HG03039 (cell line): ENCODE measurements at regions not wholly inside any gene's neighbourhood (a gene's known extent, or its start where the extent isn't known, plus 50 kb on each side); places are given as distances from the start of the nearest gene placed in this dataset.

ENCODE experiments used
- ATAC-seq: cut with Tn5 transposase; IDR thresholded peaks from one replicate; pipeline ENCODE4 v1.9.1; 2021; ENCODE audit warnings: mild to moderate bottlenecking, moderate library complexity; ENCODE audit not compliant: unreplicated experiment

DNA sequence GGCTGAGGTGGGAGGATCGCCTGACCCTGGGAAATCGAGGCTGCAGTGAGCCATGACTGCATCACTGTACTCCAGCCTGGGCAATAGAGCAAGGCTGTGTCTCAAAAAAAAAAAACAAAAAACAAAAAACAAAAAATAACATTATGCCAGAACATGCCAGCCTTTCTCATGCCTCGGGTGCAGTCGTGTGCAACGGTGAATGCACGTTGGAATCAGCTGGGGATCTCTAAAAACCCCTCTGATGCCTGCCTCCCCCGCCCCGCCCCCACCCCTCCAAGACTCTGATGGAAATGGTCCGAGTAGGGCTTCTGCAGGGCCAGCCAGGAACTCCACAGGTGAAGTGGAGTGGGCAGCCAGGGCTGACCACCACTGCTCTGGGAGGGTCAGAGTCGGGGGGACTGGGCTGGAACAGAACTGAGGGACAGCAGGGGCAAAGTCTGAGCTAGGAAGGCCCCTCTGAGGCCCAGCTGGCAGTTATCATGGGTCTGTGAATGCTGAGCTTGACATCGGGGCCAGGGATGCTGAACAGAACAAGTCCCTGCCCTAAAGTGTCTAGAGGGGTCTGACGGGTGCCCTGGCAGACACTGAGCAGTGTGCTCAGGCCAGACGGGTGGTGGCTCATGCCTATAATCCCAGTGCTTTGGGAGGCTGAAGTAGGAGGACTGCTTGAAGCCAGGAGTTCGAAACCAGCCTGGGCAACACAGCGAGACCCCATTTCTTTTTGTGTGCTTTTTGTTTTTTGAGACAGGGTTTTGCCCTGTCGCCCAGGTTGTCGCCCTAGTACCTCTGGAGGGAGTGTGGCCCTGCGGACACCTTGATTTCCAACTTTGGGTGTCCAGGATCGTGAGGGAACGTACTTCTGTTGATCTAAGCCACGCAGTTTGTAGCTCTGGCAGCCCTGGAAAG, 193.4 kb upstream of the GSE1 start:
- no peak for ATAC-seq

DNA sequence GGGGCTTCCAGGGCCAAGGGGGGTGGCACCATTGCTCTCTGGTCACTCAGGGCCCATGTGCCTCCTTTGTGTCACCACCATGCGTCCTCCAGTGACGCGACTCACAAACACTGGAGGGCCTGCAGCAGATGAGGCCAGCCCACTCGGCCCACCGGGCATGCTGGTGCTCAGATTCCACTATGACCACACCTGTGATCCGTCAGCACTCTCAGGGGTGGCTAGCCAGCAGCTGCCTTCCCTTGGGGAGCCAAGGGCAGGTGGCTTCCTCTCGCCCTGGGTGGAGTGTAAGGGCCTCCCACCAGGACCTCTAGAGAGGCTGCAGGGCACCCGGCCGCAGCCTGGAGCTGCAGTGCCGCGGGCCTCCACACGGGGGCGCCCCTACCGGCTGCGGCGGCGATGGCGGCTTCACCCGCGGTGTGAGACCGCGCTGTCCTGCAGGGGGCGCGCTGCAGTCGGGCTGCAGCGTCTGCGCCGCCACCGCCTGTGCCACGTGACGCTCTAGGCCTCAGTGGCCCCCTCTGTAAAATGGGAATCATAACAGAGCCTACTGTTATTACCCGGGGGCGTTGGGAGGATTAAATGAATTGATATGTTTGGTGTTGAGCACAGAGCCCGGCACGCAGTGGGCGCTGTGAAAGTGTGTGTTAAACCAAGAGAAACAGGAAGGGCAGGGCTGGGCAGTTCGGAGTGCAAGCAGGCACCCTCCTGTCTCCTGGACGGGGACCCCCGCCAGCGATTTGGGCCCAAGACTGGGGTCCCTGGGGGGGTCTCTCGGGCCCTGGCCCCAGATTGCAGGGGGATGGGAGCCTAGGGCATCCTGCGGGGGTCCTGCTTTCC, 192.4 kb upstream of the GSE1 start:
- ATAC-seq: no peak

DNA sequence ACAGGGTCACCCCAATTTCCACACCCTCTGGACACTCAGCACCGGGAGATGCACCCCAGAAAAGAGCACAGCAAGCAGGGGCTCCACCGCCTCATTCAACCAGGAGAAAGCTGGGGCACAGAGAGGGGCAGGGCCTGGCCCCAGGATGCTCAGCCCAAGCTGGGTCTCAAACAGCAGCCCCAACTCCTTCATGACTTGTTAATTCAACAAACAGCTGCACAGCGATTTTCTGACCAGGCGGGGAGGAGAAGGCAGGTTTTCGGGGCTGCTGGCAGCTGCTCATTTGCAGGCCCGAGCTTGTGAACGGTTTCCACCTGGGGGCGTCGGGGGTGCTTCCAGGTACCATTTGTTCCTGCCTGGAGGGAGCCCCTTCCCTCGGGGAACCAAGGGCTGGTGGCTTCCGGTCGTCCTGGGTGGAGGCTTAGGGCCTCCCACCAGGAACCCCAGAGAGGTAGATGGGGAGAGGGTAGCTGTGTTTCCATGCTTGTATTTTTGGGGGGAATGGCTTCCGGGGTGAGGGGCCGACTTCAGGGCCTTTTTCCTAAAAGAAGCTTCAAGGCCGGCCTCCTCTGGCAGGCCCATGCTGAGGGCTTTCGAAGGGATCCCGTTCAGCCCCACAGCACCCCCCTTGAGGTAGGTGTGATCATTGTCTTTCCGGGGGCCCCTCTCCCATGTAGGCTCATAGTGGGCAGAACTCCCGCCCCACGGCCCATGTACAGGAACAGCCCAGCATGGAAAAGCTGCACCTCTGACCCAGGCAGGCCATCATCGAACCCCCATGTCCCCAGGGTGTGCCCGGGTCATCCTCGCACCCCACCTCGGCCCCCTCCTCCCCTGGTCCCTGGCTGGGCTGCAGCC, 191.6 kb upstream of the GSE1 start:
- ATAC-seq: no peak

DNA sequence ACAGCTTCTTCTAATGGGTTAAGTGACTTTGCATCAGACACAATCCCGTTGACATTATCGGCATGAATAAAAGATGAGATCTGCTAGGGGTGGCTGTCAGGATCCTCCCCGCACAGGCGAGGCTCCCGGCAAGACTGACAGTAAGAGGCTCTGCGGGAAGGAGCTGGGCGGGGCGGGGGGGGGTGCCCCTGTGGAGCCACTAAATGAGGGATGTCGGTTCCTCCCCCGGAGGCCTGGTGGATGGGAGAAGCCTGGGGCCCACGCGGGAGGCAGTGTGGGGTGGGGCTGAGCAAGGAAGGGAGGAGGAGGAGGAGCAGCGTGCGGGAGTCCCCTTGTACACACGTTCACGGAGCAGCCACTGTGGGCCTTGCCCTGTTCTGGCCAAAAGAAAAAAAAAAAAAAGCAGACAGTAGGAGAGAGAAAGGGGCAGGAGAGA, 190.9 kb upstream of the GSE1 start:
- no peak for ATAC-seq

DNA sequence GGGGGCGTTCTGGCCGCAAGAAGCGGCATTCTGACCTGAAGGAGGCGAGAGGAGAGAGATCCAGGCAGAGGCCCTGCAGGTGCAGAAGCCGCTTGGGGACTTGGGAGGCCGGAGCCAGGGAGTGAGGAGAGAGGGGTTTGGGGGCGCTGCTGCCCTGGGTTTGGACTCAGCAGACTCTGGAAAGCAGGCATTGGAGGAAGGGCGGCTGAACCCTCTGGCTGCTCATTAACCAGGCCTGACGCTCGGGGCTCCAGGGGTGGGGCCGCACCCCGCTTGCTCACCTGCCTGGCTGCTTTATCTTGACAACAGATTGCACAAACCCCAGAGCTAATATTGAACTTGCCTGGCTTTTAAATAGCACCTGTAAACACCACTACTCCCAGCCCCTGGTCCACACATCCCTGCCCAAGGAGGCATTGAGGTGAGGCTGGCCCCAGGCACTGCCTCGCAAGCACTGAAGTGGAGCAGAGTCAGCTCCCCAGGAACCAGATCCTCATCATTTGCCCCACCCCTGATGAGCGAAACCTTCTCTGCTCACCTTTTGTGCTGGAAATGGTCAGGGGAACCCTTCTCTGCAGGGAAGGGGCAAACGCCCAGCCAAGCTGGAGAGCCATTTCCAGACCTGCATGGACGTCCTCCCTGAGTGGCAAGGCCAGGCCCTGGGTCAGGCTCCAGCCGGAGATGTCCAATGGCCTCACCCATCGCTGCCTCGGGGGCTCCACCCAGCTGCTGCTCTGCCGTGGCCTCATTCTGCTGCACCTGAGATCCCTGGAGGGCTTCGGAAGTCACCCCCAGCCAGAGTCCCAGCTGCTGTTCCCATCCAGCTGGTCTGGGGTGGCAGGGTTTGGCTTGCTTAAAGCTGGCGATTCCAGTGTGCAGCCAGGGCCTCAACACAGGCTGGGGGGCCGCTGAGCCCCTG, 190.2 kb upstream of the GSE1 start:
- ATAC-seq: no peak

DNA sequence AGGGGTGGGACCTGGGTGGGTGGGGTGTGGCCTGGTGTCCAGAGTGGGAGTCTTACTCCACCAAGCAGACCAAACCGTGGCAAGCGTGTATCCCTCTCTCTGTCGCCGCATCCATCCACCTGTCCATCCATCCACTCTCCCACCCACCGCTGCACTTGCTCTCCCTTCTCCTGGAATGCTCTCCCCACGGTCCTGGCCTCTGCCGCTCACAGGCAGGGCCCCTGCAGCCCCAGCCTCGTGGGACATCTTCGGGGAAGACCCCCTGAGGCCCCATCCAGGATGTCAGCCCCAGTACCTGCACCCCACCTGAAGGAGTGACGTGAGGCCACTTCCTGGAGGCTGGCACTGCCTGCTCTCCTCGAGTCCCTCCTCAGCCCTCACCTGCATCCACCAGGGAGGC, 189.5 kb upstream of the GSE1 start:
- no peak for ATAC-seq

DNA sequence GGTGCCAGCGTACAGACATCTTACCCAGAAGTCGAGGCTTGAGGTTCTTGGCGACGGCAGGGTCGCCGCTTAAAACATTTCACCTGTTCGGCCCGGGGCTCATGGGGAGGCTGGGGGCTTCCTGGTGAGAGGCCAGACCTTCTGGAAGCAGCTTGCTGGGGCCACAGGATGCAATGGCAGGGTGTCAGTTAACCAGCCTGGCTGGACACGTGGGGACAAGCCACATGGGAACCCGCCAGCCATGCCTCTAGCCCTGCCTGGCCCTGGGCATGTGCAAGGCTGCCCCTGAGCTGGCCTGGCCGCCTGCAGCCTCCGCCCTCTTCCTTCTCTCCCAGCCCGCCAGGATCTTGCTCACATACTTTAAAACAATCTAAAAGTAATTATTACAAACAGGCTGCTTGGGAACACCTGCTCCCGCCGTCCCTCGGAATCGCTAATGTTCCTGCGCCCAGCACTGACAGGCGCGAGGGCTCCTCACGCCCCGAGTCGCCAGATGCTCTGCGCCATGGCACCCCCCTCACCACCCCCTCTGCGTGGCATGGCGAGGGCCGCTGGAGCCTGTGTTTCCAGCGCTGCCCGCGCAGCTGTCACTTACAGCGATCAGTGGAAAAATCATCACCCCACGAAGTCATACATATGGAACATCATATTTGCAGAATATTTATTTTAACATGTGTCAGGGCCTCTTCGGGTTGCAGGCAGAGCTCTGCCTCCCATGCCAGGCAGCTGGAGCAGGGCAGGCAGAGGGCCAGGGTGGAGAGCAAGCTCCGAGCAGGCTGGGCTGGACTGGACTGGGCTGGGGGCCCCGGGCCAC, 188.7 kb upstream of the GSE1 start:
- ATAC-seq: no peak

DNA sequence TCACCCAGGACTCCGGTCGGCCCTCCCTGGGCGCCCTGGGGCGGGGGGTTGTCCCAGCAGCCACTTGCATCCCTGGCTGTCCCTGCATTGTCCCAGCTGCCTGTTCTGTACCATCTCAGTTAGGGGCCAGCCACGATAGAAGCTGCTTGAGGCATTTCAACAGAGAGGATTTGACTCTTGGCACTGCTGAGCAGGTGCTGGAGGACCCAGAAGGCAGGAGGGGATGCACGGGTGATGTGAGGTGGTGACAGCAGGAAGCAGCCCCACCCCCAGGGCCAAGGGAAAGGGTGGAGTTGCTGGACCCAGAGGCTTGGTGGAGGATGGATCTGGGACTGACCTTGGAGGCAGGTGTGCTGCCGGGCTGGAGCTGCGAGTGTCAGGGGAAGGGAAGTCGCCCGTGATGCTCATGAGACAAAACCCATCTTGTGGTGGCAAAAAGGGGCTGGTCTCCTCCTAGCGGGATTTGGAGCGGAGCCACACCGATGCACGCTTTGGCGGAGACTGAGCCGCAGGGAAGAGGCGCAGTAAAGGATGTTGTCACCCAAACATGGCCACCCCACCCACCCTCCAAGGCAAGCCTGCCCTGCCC, 188.0 kb upstream of the GSE1 start:
- no peak for ATAC-seq

DNA sequence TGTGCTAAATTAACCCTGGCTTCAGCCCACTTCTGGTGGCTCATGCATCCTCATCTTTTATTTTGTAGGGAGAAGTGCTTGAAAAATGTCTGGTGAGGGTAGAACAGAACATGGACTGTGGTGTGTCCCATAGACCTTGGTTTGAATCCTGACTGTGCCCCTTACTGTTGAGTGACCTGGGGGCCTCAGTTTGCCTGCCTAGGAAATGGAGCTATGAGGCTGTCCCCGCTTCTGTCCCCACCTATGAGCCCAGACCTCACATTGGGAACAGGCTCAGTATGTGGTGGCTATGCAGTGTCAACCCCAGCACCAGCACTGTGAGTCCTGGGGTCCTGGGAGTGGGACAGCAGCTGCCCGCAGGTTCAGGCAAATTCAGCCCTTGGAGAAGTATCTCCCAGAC, 186.3 kb upstream of the GSE1 start:
- no peak for ATAC-seq

DNA sequence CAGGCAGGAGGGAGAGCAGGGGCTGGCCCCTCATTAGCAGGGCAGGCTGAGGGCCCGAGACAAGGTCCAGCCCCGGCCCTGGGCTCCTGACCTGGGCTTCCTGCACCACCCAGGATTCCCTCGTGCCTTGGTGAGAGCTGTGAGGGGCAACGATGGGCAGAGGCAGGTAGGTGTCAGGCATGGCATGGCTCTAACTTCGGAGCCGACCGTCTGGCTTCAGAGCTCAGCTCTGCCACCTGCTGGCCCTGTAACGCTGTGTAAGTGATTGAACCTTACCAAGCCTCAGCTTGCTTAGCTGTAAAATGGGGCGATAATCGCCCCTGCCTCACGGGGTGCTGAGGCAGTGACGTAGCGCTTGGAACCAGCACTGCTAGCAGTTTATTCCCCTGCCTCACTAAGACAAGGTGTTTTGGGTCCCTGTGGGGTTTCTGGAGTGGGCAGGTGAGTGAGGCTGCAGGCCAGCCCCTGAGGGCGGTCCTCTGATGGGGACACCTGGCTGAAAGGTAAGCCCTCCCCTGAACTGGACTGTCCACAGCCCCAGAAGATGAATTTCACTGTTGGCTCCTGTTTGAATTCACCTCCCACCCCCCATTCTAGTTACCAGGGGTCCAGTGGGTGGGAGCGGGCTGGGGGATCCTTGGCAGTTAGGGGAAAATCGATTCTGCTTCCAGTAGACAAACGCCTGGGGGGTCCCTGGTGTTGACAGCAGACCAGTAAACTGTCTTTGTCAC, 184.8 kb upstream of the GSE1 start:
- ATAC-seq: no peak

DNA sequence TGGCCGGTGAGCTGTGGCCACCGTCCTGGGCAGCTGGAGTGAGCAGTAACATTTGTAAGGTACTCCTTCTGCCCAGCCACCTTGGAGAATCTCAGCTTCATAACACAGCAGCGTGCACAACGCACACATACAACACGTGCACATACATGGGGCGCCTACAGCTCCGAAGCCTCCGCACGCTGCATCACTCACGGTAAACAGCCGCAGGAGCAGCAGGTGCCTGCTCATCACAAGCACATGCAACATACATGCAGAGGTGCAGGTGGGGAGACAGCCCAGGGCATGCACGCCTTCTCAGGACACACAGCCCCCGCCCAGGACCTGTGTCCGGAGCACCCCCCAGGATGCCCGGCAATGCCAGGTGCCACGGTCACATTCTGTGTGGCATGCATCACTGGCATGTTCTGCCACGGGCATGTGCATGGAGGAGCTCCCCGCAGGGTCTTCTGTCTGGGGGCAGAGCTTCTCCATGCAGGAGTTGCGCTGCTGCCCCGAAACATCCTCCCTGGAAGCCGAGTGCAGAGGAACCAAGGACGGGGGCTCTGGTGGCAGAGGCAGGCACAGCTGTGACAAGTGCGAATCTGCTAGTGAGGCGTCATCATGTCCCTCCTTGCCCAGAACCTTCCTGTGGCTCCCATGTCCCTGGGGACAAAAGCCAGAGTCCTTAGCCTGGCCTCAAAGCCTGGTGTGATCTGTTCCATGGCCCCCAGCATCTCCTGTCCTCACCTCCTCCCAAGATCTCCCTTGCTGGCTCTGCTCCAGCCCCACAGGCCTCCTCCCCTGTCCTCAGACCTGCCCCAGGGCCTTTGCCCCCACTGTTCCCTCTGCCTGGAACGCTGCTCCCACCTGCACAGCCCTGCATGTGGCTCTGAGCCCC, 184.0 kb upstream of the GSE1 start:
- no peak for ATAC-seq

DNA sequence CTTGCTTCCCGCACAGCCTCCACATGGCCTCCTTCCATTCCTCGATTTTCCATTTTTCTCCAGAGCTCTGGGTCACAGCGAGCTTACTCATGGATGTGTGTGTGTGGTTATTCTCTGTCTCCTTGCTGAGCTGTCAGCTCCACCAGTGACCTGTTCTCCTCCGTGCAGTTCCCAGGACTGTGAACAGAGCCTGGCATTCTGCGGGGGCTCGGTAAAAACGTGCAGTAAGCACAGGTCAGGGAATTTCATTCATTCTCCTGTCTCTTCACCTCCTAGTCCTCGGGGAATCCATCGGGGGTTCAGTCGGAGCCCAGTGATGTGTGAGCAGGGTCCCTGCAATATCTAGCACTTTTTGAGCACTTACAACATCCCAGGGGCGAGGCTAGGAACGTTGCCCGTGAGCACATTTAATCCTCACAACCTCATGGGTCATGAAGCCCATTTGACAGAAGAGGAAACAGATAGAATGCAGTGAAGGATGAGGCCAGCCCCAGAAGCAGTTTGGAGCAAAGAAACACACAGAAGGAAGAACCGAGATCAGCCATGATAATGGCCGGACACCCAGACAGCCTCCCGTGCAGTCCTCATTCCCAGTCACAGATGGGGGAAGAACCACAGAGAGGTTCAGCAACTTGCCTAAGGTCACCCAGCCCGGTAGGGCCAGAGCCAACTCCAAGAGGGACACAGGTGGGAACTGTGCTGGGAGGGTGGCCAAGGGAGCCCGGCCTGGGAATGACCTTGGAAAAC, 183.2 kb upstream of the GSE1 start:
- no peak for ATAC-seq

DNA sequence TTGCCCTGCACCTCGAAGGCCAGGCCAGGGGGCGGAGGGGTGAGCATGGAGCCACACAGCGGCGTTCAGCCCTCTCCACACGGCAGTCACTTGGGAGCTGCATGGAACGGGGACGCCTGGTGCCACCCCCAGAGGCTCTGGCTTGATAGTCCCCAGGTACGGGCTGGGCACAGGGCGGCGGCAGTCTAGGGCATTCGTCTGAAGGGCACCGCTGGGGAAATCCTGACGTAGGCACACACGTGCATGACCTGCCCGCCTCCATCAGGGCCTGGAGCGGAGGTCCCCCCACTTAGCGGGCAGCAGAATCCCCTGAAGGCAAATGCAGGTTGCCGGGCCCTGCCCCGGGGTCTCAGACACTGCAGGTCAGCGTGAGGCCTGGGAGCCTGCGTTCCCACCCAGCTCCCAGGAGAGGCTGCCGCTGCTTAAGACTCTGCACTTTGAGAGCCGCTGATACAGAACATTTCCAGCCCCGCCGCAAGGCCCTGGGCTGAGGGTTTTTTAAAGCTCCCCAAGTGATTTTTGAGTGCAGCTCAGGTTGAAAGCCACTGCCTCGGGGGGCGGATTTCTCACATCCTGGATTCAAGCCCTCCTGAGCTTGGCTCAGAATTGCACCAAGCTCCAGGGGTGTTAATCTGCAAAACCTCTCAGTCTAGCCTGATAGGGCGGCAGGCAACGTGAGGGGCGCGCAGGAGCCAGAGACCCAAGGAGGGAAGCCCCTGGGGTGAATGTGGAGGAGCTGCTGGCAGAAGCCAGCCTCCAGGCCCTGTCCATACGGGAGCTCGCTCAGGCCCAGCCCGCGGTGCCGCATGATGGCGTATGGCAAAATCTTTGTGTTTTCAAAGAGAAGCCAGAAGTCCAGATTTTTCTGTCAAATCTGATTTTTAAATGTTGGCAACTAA, 182.3 kb upstream of the GSE1 start:
- ATAC-seq: no peak

DNA sequence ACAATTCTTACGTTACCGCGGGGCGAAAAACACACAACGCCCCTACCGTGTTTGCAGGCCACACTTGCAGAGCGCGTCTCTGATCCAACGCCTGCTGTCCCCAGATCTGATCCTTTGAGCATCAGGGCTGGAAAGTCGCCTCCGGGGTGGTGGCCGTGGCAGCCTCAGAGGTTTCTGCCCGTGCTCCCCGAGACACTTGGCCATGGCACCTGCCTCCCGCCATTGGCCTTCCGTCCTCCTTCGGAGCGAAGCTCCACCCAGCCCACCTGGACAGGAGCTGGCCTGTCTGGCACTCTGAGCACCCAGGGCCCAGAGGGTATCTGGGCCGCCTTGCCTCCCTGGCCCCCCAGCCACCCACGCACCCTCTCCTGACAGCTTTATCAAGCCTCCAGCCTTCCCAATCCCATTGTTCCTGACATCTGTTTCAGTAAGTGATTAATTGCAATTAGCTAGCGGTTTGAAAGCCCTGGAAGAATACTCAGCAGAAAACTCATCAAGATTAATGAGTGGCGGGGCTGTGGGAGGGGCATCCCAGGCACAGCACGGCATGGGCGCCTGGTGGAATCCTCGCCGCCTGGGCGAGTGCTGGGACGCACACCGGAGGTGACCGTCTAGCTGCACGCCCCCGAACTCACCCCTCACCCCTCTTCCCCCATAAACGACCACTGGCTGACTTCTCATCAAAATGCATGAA, 181.5 kb upstream of the GSE1 start:
- ATAC-seq: no peak

DNA sequence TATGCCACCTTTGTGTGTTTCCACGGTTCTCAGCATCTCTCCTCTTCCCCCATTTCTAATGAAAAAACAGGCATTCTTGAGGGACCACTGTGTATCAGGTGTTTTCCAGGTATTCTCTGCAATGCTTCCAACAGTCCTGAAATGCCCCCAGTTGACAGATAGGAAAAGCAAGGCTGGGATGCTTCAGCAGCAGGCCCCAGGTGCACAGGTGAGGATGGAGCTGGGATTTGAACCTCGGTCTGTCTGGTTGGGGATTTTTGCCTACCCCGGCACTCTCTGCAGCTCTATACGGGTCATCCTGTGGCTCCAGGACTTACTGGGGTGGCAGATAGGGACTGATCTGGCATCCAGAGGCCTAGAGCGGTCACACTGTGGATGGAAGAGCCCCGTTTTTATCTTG, 180.5 kb upstream of the GSE1 start:
- ATAC-seq: no peak
